ENCODE measurements at regions not wholly inside any gene's neighbourhood (a gene's known extent, or its start where the extent isn't known, plus 50 kb on each side); places are given as distances from the start of the nearest gene placed in this dataset.

DNA sequence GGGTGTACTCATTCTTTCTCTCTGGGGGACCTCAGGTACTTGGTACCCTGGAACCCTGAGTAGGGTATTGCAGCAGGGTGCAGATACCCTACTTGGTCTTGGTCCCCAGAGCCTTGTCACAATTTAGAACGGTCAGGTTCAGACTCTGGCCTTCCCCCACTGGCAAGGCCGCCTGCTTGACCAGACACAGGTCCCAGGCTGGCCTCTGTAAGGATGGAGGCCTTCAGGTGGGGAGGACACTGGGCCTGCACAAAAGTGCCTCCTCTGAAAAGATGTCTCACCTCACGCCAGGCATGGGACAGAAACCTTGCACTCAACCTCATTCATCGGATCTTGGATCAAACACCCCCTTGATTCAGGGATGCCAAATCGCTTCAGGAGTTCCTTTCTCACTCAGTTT, 158.4 kb downstream of the KLF13 start:
- TF ChIP-seq CTCF (IDR thresholded peaks at IDR 0.05) (no peak), POLR2A (IDR thresholded peaks at IDR 0.05) (no peak), POLR2AphosphoS5 (IDR thresholded peaks at IDR 0.05) (no peak)

All from transverse colon (tissue), 4 donors.